Right kidney (tissue), 1 donor: ENCODE measurements at regions not wholly inside any gene's neighbourhood (a gene's known extent, or its start where the extent isn't known, plus 50 kb on each side); places are given as distances from the start of the nearest gene placed in this dataset.
"Not testable (repeated sequence)": the region's sequence is repeated elsewhere in the genome, so short reads cannot be mapped to it uniquely, and the experiment has no call there.

ENCODE experiments used
- DNase-seq: peaks from one replicate; pipeline ENCODE4 v3.0.0-alpha.2; 2016

GRCh38 chr2:208800887-208801286 lies 394.3 kb downstream of the PTH2R start:
- DNase-seq, result not testable (repeated sequence)

- no peak for DNase-seq
These were observed 401.2 kb downstream of the PTH2R start for GRCh38 chr2:208807756-208808155.

GRCh38 chr2:208811885-208812284 lies 405.3 kb downstream of the PTH2R start:
- not testable (repeated sequence) for DNase-seq

GRCh38 chr2:208819190-208819589 lies 412.6 kb downstream of the PTH2R start:
- DNase-seq, result no peak

- DNase-seq, result no peak
These were observed 413.6 kb downstream of the PTH2R start for GRCh38 chr2:208820014-208820688.

- DNase-seq, result no peak
These were observed 420.5 kb downstream of the PTH2R start for GRCh38 chr2:208827109-208827508.

- DNase-seq, result no peak
These were observed 421.1 kb downstream of the PTH2R start for GRCh38 chr2:208827549-208828221.

- DNase-seq, result no peak
These were observed 423.6 kb downstream of the PTH2R start for GRCh38 chr2:208830203-208830602.

GRCh38 chr2:208847651-208848050 lies 441.1 kb downstream of the PTH2R start:
- DNase-seq, result no peak

GRCh38 chr2:208854717-208855116 lies 448.1 kb downstream of the PTH2R start:
- no peak for DNase-seq

- DNase-seq, result no peak
These were observed 460.8 kb downstream of the PTH2R start for GRCh38 chr2:208867374-208867773.

- DNase-seq, result no peak
These were observed 466.0 kb downstream of the PTH2R start for GRCh38 chr2:208872591-208872990.

GRCh38 chr2:208879666-208880065 lies 473.1 kb downstream of the PTH2R start:
- no peak for DNase-seq

GRCh38 chr2:208880171-208880570 lies 473.6 kb downstream of the PTH2R start:
- DNase-seq, result no peak

- DNase-seq, result no peak
These were observed 483.9 kb downstream of the PTH2R start for GRCh38 chr2:208890486-208890885.

- DNase-seq, result no peak
These were observed 485.6 kb downstream of the PTH2R start for GRCh38 chr2:208892203-208892602.

GRCh38 chr2:208906330-208906729 lies 499.7 kb downstream of the PTH2R start:
- DNase-seq, result no peak

GRCh38 chr2:208915401-208915800 lies 508.4 kb upstream of the MAP2 start:
- DNase-seq, result no peak

- no peak for DNase-seq
These were observed 507.0 kb upstream of the MAP2 start for GRCh38 chr2:208916881-208917280.

- DNase-seq, result not testable (repeated sequence)
These were observed 502.5 kb upstream of the MAP2 start for GRCh38 chr2:208921358-208921757.

- DNase-seq, result no peak
These were observed 496.0 kb upstream of the MAP2 start for GRCh38 chr2:208927867-208928266.

GRCh38 chr2:208929139-208929864 lies 494.5 kb upstream of the MAP2 start:
- DNase-seq, result no peak

GRCh38 chr2:208929894-208930427 lies 493.9 kb upstream of the MAP2 start:
- DNase-seq, result no peak
